HCT116 (cell line): ENCODE measurements at regions not wholly inside any gene's neighbourhood (a gene's known extent, or its start where the extent isn't known, plus 50 kb on each side); places are given as distances from the start of the nearest gene placed in this dataset.

Experiments
- CBX3 ChIP-seq: IDR thresholded peaks from 2 replicates; pipeline ENCODE4 v1.6.1; 2012; ENCODE audit warnings: low read depth
- CEBPB ChIP-seq: IDR thresholded peaks from 2 replicates; pipeline ENCODE4 v1.6.1; 2012; ENCODE audit warnings: low read depth
- CTCF ChIP-seq, 3 experiments: fragments of 200-600 bp in 1 of 3; sonication (generic) in 1 of 3; IDR thresholded peaks in 2 of 3; conservative IDR thresholded peaks in 1 of 3; 2 replicates each; pipeline ENCODE4 v1.5.1; 2012 to 2017; ENCODE audit warnings: low read depth in 2 of 3, low read length in 2 of 3, antibody characterized with exemption in 1 of 3, borderline replicate concordance in 1 of 3, control low read depth in 1 of 3, mild to moderate bottlenecking in 1 of 3, mixed read lengths in 1 of 3, mixed run types in 1 of 3, moderate library complexity in 1 of 3; ENCODE audit not compliant: insufficient read depth in 1 of 3
- EGR1 ChIP-seq: IDR thresholded peaks from 2 replicates; pipeline ENCODE4 v1.6.1; 2012; ENCODE audit warnings: low read depth
- EZH2 ChIP-seq: fragments of 200-600 bp; sonication (generic); IDR thresholded peaks from 2 replicates; pipeline ENCODE4 v1.6.1; 2017; ENCODE audit warnings: antibody characterized with exemption, mixed run types
- EZH2phosphoT487 ChIP-seq: fragments of 200-600 bp; IDR thresholded peaks from 2 replicates; pipeline ENCODE4 v1.6.1; 2018; ENCODE audit warnings: antibody characterized with exemption, borderline replicate concordance
- JUND ChIP-seq: IDR thresholded peaks from 2 replicates; pipeline ENCODE4 v1.6.1; 2012
- POLR2A ChIP-seq: IDR thresholded peaks from 2 replicates; pipeline ENCODE4 v1.7.0; 2011; ENCODE audit warnings: borderline replicate concordance; ENCODE audit not compliant: insufficient read depth, insufficient read length; ENCODE audit errors: extremely low read depth
- POLR2AphosphoS5 ChIP-seq: IDR thresholded peaks from 2 replicates; pipeline ENCODE4 v1.6.1; 2011; ENCODE audit warnings: mild to moderate bottlenecking, low read depth, low read length, moderate library complexity
- SIN3A ChIP-seq: IDR thresholded peaks from 2 replicates; pipeline ENCODE4 v1.6.1; 2012; ENCODE audit warnings: low read depth
- ZBTB33 ChIP-seq: IDR thresholded peaks from 2 replicates; pipeline ENCODE4 v1.6.1; 2011; ENCODE audit warnings: mild to moderate bottlenecking, low read length, moderate library complexity; ENCODE audit not compliant: insufficient replicate concordance; ENCODE audit errors: extremely low read depth
- ZFX ChIP-seq: fragments of 450-650 bp; IDR thresholded peaks from 2 replicates; pipeline ENCODE4 v1.6.1; 2017
- TF ChIP-seq, protein P1 (sequence below): IDR thresholded peaks from 2 replicates; pipeline ENCODE4 v1.6.1; 2012
- TF ChIP-seq, protein P2 (sequence below): IDR thresholded peaks from 2 replicates; pipeline ENCODE4 v1.6.1; 2012; ENCODE audit warnings: low read depth

DNA sequence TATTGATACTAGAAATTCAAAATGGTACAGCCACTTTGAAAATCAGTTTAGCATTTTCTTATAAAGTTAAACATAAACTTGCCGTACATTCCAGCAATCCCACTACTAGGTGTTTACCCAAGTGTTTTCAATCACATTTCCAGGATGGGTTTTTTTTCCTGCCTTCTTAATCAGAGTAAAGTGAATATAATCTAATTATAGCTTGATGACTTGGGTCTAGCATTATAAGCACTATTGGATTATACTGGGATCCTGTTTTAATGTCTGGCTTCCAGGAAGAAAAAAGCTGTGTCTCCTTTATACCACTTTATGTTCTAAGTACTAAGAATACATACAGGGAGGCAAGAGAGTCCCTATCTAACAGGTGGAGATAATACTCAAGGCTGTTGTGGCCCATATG lies 103.3 kb upstream of the KLHL13 start:
- TF ChIP-seq, protein P1, sequence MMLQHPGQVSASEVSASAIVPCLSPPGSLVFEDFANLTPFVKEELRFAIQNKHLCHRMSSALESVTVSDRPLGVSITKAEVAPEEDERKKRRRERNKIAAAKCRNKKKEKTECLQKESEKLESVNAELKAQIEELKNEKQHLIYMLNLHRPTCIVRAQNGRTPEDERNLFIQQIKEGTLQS, result no peak
- TF ChIP-seq CTCF (IDR thresholded peaks at IDR 0.05 in 2 of 3, conservative IDR thresholded peaks at IDR 0.05 in 1 of 3; ENCODE audit: borderline replicate concordance in 1 of 3, insufficient read depth in 1 of 3, low read depth in 2 of 3, low read length in 2 of 3), result no peak
- no peak for TF ChIP-seq JUND
- no peak for TF ChIP-seq POLR2A
- no peak for TF ChIP-seq ZBTB33
- TF ChIP-seq CEBPB, result no peak
- no peak for TF ChIP-seq POLR2AphosphoS5
- TF ChIP-seq, protein P2, sequence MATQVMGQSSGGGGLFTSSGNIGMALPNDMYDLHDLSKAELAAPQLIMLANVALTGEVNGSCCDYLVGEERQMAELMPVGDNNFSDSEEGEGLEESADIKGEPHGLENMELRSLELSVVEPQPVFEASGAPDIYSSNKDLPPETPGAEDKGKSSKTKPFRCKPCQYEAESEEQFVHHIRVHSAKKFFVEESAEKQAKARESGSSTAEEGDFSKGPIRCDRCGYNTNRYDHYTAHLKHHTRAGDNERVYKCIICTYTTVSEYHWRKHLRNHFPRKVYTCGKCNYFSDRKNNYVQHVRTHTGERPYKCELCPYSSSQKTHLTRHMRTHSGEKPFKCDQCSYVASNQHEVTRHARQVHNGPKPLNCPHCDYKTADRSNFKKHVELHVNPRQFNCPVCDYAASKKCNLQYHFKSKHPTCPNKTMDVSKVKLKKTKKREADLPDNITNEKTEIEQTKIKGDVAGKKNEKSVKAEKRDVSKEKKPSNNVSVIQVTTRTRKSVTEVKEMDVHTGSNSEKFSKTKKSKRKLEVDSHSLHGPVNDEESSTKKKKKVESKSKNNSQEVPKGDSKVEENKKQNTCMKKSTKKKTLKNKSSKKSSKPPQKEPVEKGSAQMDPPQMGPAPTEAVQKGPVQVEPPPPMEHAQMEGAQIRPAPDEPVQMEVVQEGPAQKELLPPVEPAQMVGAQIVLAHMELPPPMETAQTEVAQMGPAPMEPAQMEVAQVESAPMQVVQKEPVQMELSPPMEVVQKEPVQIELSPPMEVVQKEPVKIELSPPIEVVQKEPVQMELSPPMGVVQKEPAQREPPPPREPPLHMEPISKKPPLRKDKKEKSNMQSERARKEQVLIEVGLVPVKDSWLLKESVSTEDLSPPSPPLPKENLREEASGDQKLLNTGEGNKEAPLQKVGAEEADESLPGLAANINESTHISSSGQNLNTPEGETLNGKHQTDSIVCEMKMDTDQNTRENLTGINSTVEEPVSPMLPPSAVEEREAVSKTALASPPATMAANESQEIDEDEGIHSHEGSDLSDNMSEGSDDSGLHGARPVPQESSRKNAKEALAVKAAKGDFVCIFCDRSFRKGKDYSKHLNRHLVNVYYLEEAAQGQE, result no peak
- TF ChIP-seq CBX3, result no peak
- no peak for TF ChIP-seq EGR1
- TF ChIP-seq EZH2, result no peak
- no peak for TF ChIP-seq ZFX
- TF ChIP-seq SIN3A, result no peak
- no peak for TF ChIP-seq EZH2phosphoT487
